ENCODE measurements at regions not wholly inside any gene's neighbourhood (a gene's known extent, or its start where the extent isn't known, plus 50 kb on each side); places are given as distances from the start of the nearest gene placed in this dataset.

GRCh38 chr7:68807666-68808065, 790.6 kb upstream of the AUTS2 start:
- no peak for FAIRE-seq

More at GRCh38 chr7:68807666-68808065, 790.6 kb upstream of the AUTS2 start:
- no peak overlapping the region for H2BK120ac ChIP-seq (replicated peaks; ENCODE audit: low read depth, low read length)
- H3K4me1 ChIP-seq (replicated peaks in 1 of 4; ENCODE audit: control insufficient read depth in 3 of 4, insufficient read depth in 4 of 4, low read length in 3 of 4), result no peaks in the 10 kb centered on the region
- H3K18ac ChIP-seq (ENCODE audit: extremely low read depth, low read length), result no peak overlapping the region
- POLR2A ChIA-PET (ENCODE audit: partially characterized antibody), result no interaction called here
- H2AK5ac ChIP-seq (ENCODE audit: low read depth, low read length), result no peak overlapping the region
- no peak overlapping the region for H2BK12ac ChIP-seq (ENCODE audit: low read depth, low read length)
- CTCF ChIA-PET (ENCODE audit: partially characterized antibody), result no interaction called here
- no peaks in the 10 kb centered on the region for H3K27me3 ChIP-seq (replicated peaks in 1 of 4; ENCODE audit: control insufficient read depth in 3 of 4, extremely low read depth in 1 of 4, insufficient read depth in 3 of 4, low read length in 3 of 4)
- no peak overlapping the region for H3K14ac ChIP-seq (ENCODE audit: insufficient read length)
- no peak overlapping the region for H3K56ac ChIP-seq (replicated peaks; ENCODE audit: insufficient read length, low read depth, low read length)
- no peak overlapping the region for H3K27ac ChIP-seq (ENCODE audit: low read depth, low read length)
- H2BK20ac ChIP-seq (ENCODE audit: low read length), result no peak overlapping the region
- no peaks in the 10 kb centered on the region for H4K20me1 ChIP-seq (replicated peaks in 1 of 2; ENCODE audit: control insufficient read depth in 1 of 2, insufficient read depth in 2 of 2, low read length in 2 of 2)
- H3K4me2 ChIP-seq (ENCODE audit: insufficient read depth in 1 of 2, low read depth in 2 of 2, low read length in 2 of 2), result no peak overlapping the region
- H3K9ac ChIP-seq (replicated peaks in 1 of 4; ENCODE audit: extremely low read depth in 1 of 4, low read depth in 3 of 4, low read length in 3 of 4), result no peak overlapping the region
- TF ChIP-seq KDM4A (IDR thresholded peaks at IDR 0.05; ENCODE audit: low read depth, low read length, severe bottlenecking) (no peak), POU5F1 (IDR thresholded peaks at IDR 0.05; ENCODE audit: low read depth, low read length) (no peak), SP2 (IDR thresholded peaks at IDR 0.05; ENCODE audit: low read length) (no peak), SP4 (IDR thresholded peaks at IDR 0.05; ENCODE audit: low read length) (no peak), SRF (IDR thresholded peaks at IDR 0.05; ENCODE audit: low read depth, low read length) (no peak), SIRT6 (IDR thresholded peaks at IDR 0.05; ENCODE audit: low read length) (no peak), E2F6 (IDR thresholded peaks at IDR 0.05) (no peak)
- no peak overlapping the region for H2BK15ac ChIP-seq (ENCODE audit: low read length)
- no peaks in the 10 kb centered on the region for H3K79me1 ChIP-seq (ENCODE audit: low read depth, low read length)
- no peak overlapping the region for H3K4ac ChIP-seq (replicated peaks; ENCODE audit: insufficient read length, low read depth, low read length)
- no peak overlapping the region for H3K23ac ChIP-seq (ENCODE audit: insufficient read length)
- no peaks in the 10 kb centered on the region for H3K79me2 ChIP-seq (ENCODE audit: control insufficient read depth in 1 of 2, insufficient read depth in 2 of 2, low read length in 2 of 2)
- WGBS, 2 experiments (ENCODE audit: extremely low coverage in 1 of 2, insufficient coverage in 1 of 2, insufficient read length in 1 of 2, insufficient replicate concordance in 2 of 2, low coverage in 1 of 2, low lambda C conversion rate in 2 of 2, missing lambda C conversion rate in 1 of 2), result 97% methylated on average over 2 of the region's 2 CpGs; no CpG with 5 or more reads in 1 of the 2 experiments
- H4K8ac ChIP-seq (ENCODE audit: extremely low read depth, insufficient read depth, low read length), result no peak overlapping the region
- H3K36me3 ChIP-seq (ENCODE audit: control insufficient read depth in 2 of 4, insufficient read depth in 4 of 4, low read length in 3 of 4), result no peaks in the 10 kb centered on the region
- H2AFZ ChIP-seq (ENCODE audit: low read length), result no peak overlapping the region
- no peak for DNase-seq (ENCODE audit: low read depth in 1 of 2, low spot score in 2 of 2)
- no peak overlapping the region for H4K5ac ChIP-seq (ENCODE audit: insufficient read length, low read depth, low read length)
- no peak overlapping the region for H2BK5ac ChIP-seq (ENCODE audit: low read depth, low read length)
- no peaks in the 10 kb centered on the region for H3K23me2 ChIP-seq (ENCODE audit: low read depth, low read length)
- H3K4me3 ChIP-seq (ENCODE audit: extremely low read depth in 1 of 4, insufficient read depth in 2 of 4, low read depth in 3 of 4, low read length in 4 of 4), result no peak overlapping the region
- no peak overlapping the region for H4K91ac ChIP-seq (replicated peaks; ENCODE audit: insufficient read length, low read length)
- H3K9me3 ChIP-seq (ENCODE audit: insufficient read depth in 2 of 2, low read depth in 1 of 2, low read length in 1 of 2), result no peaks in the 10 kb centered on the region

Data from H1 (cell line).